Fibroblast of peridontal ligament (primary cell): ENCODE measurements at regions not wholly inside any gene's neighbourhood (a gene's known extent, or its start where the extent isn't known, plus 50 kb on each side); places are given as distances from the start of the nearest gene placed in this dataset.
"Not testable (repeated sequence)": the region's sequence is repeated elsewhere in the genome, so short reads cannot be mapped to it uniquely, and the experiment has no call there.

Experiments used
- DNase-seq: peaks from one replicate; pipeline ENCODE4 v3.0.0-alpha.2; 2010; ENCODE audit errors: extremely low read depth

DNA sequence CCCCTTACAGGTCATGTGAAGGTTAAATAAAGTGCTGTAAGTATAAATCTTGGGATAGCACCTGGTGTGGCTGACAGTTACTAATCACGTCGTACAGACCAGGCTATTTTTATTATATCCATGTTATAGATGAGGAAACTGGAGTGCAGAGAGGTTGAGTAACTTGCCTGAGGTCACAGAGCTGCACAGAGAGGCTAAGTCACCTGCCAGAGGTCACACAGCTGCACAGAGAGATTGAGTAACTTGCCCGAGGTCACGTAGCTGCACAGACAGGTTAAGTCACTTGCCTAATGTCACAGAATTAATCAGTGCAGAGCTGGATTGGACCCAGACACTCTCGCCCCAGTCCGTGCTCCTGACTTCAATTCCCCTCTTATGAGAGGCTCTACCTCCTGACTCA, 171.5 kb downstream of the NUP210 start:
- no peak for DNase-seq

DNA sequence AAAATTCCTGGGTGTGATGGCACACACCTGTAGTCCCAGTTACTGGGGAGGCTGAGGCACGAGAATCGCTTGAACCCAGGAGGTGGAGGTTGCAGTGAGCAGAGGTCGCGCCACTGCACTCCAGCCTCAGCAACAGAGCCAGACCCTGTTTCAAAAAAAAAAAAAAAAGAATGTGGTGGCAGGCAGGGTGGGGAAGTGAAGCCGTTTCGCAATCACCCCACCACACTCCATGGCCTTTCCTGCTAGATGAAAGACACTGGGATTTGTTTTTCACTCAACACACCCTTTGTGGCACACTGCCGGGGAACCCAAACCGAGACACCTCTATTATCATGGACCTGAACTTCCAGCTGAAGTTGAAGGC, 172.4 kb upstream of the IQSEC1 start:
- no peak for DNase-seq

DNA sequence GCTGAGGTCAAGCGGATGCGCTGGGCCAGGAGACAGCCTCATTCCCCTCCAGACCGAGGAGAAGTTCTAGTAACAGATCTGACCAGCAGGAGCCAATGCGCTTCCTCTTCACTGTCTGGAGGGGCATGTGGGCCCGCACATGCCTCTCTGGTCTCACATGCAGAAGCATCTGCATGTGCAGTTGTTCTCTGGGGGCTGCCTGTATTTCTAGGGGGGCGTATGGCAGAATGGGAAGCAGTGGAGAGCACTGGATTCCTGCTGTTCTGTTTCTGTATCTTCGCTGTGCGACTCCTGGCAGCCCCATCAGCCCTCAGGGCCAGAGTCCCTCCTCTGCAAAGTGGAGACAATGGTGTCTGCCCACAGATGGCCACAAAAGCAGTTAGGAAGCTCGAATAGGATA, 170.4 kb upstream of the IQSEC1 start:
- DNase-seq = no peak

DNA sequence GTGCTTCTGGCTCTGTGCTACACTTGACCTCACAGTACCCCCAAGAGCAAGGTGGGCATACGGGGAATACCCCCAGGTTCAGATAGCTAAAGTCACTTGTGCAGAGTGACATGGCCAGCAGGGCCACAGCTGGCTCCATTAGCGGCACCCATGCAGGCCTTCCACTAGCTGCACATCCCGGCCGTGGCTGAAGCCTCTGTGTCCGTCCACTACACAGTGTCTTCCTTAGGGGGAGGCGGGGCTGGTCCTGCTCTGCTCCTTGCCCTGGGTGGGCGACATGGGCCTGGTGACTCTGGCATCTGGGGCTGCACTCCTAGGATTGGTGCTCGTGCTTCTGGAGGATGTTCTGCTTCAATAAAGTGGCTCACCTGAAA, 169.1 kb upstream of the IQSEC1 start:
- no peak for DNase-seq

DNA sequence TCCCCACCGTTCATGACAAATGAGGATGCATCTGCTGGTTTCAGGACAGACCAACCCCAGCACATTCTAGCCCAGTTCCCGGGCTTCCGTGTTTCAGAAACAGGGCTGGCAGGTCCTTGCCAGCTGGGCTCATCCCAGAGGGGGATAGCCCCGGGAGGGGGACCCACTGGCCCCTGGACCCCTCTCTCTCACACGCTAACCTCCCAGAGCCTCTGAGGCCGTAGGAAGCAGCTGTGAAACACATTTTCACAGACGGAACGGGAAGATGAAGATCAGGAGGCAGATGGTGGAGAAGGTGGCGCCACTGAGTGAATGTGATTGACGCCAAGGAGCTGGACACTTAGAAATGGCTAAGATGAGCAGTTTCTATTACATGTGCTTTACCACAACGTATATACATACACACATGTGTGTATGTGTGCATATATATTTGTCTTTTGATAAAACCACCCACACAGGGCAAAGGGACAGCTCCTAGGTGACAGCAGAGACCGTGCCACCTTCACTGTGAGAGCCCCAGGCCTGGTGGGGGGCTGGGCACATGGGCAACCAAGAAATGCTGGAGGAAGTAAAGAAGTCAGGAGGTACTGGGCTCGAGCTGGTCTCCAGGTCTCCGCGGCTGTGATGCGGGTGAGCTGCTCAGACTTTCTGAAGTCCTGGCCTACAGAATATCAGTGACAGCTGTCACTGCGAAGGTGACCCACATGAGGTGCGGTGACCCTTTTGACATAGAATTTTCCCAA, 168.6 kb upstream of the IQSEC1 start:
- no peak for DNase-seq

DNA sequence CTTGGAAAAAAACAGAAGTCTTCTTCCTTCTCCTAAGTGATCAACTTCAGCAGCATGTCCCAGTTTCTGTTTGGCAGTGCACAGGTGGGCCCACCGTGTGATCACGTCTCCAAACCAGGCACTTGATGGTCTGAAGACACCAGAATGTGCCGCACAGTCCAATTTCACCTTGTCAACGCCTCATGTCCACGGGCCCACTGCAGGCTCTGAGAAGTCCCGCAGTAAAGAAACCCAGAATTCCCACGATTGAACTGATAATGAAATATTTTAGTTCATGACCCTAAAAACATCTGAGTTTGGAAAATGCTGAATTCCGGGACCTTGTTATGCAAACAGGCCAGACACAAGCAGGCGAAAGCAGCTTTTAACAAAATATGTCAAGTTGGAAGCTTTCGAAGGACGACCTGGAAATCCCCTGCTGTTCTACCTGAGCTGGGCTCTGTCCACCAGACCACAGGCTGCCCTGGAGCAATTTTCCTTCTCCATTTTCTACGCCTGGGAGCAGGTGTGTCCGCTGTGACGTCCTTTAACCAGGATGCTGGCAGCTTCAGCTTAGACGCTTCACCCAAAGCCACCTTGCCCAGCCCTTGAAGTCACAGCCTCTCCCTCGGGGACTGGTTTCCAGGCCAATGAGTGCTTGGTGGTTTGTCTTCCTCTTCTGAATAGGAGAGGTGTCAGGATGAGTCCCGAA, 167.8 kb upstream of the IQSEC1 start:
- no peak for DNase-seq

DNA sequence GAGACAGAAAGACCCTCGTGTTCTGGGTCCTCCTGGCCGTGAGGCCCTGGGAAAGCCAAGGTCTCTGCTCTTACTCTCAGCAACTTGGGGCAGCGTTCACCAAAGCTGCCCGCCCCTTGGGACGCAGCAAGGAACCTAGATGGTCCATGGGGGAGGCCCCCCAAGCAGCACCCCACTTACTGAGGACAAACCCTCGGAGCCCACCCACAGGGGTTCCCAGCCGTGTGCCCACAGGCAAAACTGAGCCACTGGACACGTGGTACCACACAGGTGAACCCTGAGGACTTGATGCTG, 166.2 kb upstream of the IQSEC1 start:
- DNase-seq = no peak

DNA sequence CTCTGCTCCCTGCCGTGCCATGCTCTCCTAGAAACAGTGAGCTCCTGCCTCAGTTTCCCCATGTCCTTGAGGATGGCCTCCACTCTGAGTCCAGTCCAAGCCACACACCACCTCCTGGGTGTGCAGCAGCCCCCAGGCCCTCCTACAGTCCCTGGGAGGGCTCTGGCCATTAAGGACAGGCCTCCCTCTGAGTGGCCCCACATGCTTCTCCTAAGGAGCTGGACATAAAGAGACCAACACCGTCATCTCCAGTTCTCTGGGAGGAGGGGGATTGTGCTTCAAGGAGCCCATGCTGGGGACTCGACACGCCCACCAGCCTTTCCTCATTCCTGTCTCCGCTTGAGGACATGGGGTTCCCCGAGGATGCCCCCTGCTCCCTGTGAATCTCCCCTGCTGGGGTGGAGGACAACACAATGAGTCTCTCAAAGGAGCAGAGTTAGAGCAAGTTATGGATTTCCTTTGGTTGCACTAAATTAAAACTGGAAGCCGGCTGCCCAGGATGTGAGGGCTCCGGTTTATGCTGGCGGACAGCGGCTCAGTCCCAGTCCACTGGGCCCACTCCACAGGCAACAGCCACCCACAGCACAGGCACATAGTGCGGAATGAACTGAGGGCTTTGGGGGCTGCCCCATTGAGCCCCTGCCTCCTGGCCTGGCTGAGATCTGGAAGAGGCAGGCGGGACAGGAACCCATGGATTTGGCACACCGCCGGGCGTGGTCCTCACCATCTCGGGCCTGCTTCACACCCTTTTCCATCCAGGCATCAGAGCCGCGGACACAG, 165.6 kb upstream of the IQSEC1 start:
- no peak for DNase-seq

DNA sequence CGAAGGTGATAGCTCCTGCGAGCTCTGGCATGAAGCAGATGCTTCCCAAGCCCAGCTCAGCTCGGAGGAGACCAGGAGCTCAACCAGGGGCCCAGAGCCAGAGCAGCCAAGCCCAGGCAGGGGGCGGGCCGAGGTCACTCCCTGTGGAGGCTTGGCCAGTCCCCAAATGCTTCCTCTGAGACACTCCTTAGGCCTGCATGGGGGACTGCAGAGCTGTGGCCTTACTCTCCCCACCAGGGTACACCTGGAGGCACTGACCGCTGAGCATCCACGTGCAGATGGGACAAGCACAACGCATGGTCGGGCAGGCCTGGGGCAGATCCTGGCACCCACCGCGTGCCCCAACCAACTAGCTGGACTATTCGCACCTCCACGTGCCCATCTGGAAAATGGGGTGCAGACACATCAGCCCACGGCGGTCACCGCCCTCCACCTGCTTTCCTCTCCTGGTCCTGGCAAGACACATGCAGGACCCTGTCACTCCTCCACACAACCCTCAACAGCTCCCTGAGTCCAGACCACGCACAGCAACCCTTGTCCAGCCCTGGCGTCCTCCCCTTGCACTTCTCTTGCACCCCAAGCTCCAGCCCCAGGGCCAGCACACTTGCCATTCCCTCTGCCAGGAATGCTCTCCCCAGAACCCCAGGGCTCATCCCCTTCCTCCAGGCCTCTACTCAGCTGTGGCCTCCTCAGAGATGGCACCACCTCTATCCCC, 164.7 kb upstream of the IQSEC1 start:
- no peak for DNase-seq

DNA sequence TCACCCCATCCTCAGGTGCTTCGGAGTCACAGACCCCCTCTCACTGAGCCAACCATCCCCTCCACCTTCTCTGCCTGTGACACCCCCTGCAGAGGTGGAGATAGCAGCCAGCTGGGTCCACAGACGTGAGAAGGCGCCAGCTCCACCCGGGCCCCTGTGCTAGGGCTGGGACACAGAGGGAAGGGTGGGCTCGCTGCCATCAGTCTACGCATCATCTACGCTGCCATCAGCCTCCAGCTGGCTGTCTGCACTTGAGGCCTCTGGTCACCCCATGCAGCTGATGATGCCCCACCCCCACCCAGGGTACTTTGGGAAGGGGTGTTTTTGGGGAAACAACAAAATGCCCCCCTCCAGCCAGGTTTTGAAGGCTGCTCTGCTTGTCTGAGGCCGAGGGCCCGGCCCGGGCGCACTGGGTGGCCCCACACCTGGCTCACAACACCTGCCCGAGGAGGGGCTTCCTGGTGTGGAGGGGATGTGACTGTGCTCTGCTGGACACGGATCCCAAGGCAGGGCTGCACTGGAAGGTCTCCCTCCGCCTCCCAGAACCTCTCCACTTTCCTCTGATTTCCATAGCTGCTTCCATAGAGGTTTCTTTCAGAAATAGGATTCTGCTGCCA, 163.4 kb upstream of the IQSEC1 start:
- DNase-seq = no peak

DNA sequence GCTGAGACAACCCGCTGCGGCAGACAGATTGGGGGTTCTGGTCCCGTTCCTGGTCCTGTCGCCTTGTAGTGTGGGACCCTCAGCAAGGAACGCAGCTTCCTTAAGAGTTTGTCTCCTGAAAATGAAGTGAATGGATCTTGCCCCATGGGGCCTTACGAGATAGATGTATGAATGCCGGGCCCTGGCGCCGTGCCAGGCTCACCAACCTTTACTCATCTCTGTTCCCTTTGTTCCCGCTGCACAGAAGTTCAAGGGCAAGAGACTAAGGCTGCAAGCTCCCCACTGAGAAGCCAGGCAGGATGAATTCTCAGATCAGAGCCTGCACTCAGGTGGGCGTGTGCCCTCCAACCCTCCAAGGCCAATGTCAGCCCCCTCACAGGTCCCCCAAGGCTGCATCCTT, 162.7 kb upstream of the IQSEC1 start:
- DNase-seq = no peak

DNA sequence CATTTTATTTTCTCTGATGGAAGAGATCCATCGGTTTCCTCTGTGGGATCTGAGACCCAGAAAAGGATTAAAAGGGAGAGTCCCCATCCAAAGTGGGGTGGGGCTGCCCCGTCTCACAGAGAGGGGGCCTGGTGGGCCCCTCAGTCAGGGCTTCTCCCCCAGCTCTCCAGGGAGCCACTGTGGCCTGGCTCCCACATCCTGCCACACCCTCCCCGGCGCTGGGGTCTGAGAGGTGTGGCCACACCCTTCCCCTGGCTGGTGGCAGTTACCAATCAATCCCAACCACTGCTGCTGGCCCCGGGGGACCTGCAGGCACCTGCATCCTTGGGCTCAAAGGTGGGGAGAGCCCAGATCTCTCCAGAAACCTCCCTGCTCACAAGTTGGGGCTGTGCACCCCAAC, 161.8 kb upstream of the IQSEC1 start:
- no peak for DNase-seq

DNA sequence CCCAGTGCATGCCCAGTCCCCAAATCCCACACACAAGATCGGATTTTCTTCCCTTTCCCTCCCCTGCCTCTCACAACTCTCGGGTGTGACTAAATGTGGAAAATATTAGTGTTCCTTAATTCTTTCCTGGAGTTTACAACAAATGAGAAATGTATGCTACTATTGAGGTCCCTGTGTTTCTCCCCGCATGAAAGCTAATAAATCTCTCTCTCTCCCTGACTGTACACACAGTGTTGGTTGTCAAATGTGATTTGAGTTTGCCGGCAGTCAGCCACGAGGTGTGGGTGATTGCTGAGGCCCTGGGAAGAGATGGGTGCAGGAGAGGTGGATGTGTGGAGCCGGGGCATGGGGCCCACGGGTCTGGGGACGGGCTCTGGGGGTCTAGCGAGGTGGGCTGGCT, 161.4 kb upstream of the IQSEC1 start:
- DNase-seq = no peak

DNA sequence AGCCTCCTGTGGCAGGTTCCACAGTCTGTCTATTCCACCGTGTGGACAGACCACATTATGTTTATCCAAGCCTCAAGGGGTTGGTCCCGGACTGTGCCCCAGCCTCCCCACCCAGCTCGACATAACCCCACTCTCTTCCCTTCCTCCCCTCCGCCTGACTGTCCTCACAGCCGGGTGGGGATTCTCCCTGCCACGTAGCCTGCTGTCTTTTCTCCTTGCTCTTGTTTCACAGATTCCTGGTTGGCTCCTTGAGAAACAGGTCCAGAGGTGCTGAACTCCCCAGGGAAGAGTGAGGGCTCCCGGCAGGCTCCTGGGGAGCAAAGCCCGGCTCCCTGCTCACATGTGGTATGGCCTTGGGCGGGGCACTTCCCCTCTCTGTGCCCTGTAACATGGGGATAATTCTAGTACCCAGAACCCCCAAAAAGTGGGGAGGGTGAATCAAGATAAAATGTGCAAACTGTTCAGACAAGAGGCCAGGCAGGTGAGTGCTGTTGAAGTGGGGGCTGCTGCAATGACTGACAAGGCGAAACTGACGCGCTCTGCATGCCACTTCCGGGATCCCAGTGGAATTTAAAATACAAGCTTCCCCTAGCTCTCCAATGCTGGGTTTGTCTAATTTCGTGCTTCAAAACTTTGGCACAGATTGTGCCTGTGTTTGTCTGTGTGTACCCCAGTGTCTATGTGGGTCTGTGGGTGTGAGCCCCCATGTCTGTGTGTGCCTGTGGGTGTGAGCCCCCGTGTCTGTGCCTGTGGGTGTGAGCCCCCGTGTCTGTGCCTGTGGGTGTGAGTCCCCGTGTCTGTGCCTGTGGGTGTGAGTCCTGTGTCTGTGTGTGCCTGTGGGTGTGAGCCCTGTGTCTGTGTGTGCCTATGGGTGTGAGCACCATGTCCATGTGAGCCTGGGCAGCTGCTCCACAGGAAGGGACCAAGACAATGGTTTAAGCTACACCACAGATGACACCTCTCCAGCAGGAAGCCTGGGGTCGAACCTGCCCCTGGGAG, 160.6 kb upstream of the IQSEC1 start:
- no peak for DNase-seq

DNA sequence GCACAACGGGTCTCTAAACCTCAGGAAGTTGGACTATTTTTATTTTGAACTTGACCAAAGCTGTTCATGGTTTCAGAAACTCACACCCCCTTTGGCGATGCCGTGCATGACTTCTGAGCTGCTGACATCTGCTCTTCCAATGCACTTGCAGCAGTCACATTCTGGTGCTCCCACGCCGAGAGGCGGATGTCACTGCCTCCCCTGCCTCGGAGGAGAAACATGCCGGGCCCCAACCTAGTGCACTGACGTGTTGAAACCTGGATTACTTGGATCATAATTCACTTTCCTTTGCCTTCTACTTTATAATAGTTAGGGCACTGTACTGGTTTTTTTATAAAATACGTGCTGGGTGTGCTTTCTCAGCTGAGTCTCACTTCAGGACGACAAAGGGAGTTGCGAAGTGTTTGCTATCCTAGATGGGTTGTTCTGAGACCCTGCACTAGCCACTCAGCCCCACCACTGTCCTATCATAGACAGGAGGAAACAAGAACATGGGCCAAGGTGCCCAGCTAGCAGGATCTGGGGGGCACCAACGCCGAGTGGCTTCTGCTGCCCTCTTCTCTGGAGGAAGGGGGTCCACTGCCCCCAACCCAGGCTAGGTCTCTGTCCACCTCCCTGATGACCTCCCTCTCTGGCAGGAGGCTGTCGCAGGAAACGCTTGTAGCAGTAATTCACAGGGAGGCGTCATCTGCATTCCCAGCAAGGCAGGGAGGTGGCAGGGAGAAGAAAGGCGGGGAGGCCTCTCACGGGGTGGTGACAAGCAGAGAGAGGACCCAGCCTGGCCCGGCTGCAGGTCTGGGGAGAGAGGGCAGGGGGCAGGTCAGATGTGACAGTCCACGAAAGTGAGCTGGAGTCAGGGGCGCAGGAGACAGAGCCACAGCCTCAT, 158.8 kb upstream of the IQSEC1 start:
- no peak for DNase-seq

DNA sequence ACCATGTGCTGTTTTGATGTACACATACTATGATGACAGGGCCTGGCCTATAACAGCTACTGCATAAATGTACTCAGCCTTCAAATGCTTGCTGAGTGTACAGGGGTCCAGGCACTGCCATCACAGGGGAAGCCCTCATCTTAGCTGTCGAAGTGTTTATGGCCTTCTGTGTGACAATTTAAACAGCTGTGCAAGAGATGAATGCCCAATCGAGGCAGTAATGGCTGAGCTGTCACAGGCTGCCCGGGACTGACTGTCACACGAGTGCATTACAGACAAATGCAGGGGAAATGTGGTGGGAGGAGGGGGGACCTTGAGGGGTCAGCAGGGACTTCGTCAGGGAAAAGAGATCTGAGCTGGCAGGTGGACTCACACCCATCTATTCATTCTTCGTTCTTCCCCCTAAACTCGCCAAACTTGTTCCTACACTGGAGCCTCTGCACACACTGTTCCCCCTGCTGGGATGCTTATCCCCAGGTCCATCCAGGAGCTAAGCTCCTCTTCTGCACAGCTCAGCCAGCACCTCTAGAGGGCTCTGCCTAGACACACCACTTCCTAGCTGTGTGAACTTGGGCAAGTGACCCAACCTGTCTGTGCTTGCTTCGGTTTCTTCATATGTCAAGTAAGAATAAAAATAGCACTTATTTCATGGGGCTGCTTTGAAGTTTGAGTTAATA, 156.2 kb upstream of the IQSEC1 start:
- no peak for DNase-seq

DNA sequence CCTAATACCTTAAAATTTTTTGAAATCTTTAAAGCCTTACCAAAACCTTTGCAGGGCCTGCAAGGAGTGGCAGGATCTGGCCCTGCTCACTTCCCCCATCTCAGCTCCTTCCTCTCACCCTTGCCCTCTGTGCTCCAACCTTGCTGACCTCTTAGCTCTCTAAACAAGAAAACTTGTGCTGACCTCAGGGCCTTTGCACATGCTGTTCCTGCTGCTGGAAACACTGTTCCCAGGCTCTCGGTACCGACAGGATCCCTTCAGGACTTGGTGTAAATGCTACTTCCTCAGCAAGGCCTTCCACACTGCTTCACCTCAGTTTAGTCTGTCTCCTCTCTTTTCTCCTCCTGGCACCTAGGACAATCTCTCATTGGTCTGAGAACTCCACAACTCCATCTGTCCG, 155.4 kb upstream of the IQSEC1 start:
- no peak for DNase-seq

DNA sequence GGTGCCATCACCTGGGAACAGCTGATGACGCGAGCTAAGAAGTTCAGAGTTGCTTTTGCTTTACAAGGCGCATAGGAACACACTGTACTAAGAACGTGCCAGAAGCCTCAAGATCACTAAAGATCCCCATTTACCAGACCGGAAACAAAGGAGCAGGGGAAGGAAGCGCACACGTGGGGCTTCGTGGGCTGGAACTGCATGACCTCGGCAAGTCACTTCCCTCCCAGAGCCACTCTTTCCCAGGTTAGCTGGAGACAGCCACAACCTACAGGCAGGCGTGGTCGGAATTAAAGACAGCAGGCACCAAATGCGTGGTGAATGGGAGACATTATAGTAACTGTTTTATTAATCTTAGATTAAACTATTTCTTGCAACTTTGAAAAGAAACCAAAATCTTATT, 154.9 kb upstream of the IQSEC1 start:
- DNase-seq = not testable (repeated sequence)
